ENCODE measurements at regions not wholly inside any gene's neighbourhood (a gene's known extent, or its start where the extent isn't known, plus 50 kb on each side); places are given as distances from the start of the nearest gene placed in this dataset.

- intact Hi-C loops (cut with micrococcal nuclease) = no loop called here
- no peak overlapping the region for H2AFZ ChIP-seq (ENCODE audit: low read depth, low read length, poor library complexity, severe bottlenecking)
- CTCF ChIA-PET = no interaction called here
- no peaks in the 10 kb centered on the region for H4K20me1 ChIP-seq (ENCODE audit: insufficient read depth)
- RAD21 ChIA-PET (ENCODE audit: low non-redundant PET in 1 of 2, low total read pairs in 2 of 2, uncharacterized antibody in 2 of 2, unreplicated experiment in 2 of 2) = no interaction called here
- BruUV-seq (replicated peaks) = no TSS peak
- DNase-seq (ENCODE audit: low read depth, low spot score) (no peak), ATAC-seq (no peak)
- H3K27me3 ChIP-seq (ENCODE audit: insufficient read depth, low read length) = no peaks in the 10 kb centered on the region
- no peak overlapping the region for H3K9ac ChIP-seq (ENCODE audit: low read length)
- H3K79me2 ChIP-seq (ENCODE audit: insufficient read depth, low read length) = no peaks in the 10 kb centered on the region
- TF ChIP-seq SRF (IDR thresholded peaks at IDR 0.05; ENCODE audit: low read depth) (no peak), REST (IDR thresholded peaks at IDR 0.05; ENCODE audit: low read depth) (no peak), EZH2phosphoT487 (IDR thresholded peaks at IDR 0.05; ENCODE audit: borderline replicate concordance) (no peak), ZFX (IDR thresholded peaks at IDR 0.05) (no peak), ZNF274 (IDR thresholded peaks at IDR 0.05; ENCODE audit: low read depth, low read length) (no peak), ATF3 (IDR thresholded peaks at IDR 0.05) (no peak), FOSL1 (IDR thresholded peaks at IDR 0.05; ENCODE audit: low read depth) (no peak), TCF7L2 (IDR thresholded peaks at IDR 0.05; ENCODE audit: borderline replicate concordance, extremely low read depth, insufficient read depth, insufficient read length) (no peak), RAD21 (IDR thresholded peaks at IDR 0.05; ENCODE audit: low read depth) (no peak), CEBPB (IDR thresholded peaks at IDR 0.05; ENCODE audit: low read depth) (no peak)
- no peaks in the 10 kb centered on the region for H3K9me2 ChIP-seq (ENCODE audit: insufficient read depth)
- no peak overlapping the region for H3K4me2 ChIP-seq (ENCODE audit: low read length)
- no peak overlapping the region for H3K4me3 ChIP-seq (replicated peaks in 1 of 2; ENCODE audit: low read depth in 1 of 2, low read length in 2 of 2)
- H3K36me3 ChIP-seq (ENCODE audit: control insufficient read depth in 1 of 2, insufficient read depth in 2 of 2, low read length in 2 of 2) = no peaks in the 10 kb centered on the region
- H3K27ac ChIP-seq (ENCODE audit: low read depth, low read length) = no peak overlapping the region
- no peaks in the 10 kb centered on the region for H3K4me1 ChIP-seq (ENCODE audit: control insufficient read depth in 1 of 2, insufficient read depth in 2 of 2, low read length in 2 of 2)
- POLR2A ChIA-PET = no interaction called here
- H3K9me3 ChIP-seq (ENCODE audit: control insufficient read depth in 1 of 2, insufficient read depth in 1 of 2, low read depth in 1 of 2, low read length in 2 of 2) = peaks cover 0 to 27% of the 10 kb centered on the region in 2 experiments; a peak in 2 of 4 replicates
Observed at GRCh38 chr5:13505326-13505725, 439.2 kb downstream of the DNAH5 start.

Measured in HCT116 (cell line).